GM18505 (cell line): ENCODE measurements at regions not wholly inside any gene's neighbourhood (a gene's known extent, or its start where the extent isn't known, plus 50 kb on each side); places are given as distances from the start of the nearest gene placed in this dataset.

ENCODE experiments used
- ATAC-seq: cut with Tn5 transposase; IDR thresholded peaks from one replicate; pipeline ENCODE4 v1.9.1; 2021; ENCODE audit not compliant: unreplicated experiment
- POLR2A ChIP-seq: IDR thresholded peaks from 4 replicates; pipeline ENCODE4 v1.6.1; 2011; ENCODE audit warnings: borderline replicate concordance; ENCODE audit not compliant: insufficient read depth, insufficient read length; ENCODE audit errors: extremely low read depth

GRCh38 chr4:162706051-162706450 lies 460.6 kb downstream of the NAF1 start:
- ATAC-seq, result no peak
- TF ChIP-seq POLR2A, result no peak

- no peak for ATAC-seq
- no peak for TF ChIP-seq POLR2A
Measured at GRCh38 chr4:162705130-162705803, 461.4 kb downstream of the NAF1 start.

- no peak for TF ChIP-seq POLR2A
Measured at GRCh38 chr4:162700815-162701361, 465.8 kb downstream of the NAF1 start.

GRCh38 chr4:162700358-162700757 lies 466.3 kb downstream of the NAF1 start:
- TF ChIP-seq POLR2A, result no peak
- no peak for ATAC-seq

More at GRCh38 chr4:162700815-162701361, 465.8 kb downstream of the NAF1 start:
- no peak for ATAC-seq

- no peak for TF ChIP-seq POLR2A
Measured at GRCh38 chr4:162699629-162700028, 467.1 kb downstream of the NAF1 start.

GRCh38 chr4:162685410-162685809 lies 481.3 kb downstream of the NAF1 start:
- no peak for ATAC-seq
- TF ChIP-seq POLR2A, result no peak

More at GRCh38 chr4:162699629-162700028, 467.1 kb downstream of the NAF1 start:
- ATAC-seq, result no peak

- ATAC-seq, result no peak
- no peak for TF ChIP-seq POLR2A
Measured at GRCh38 chr4:162684998-162685397, 481.7 kb downstream of the NAF1 start.

- TF ChIP-seq POLR2A, result no peak
- ATAC-seq, result no peak
Measured at GRCh38 chr4:162684371-162684700, 482.4 kb downstream of the NAF1 start.

GRCh38 chr4:162683659-162684370 lies 482.9 kb downstream of the NAF1 start:
- TF ChIP-seq POLR2A, result no peak
- ATAC-seq, result peak; percentile 76

GRCh38 chr4:162682651-162683050 lies 484.0 kb downstream of the NAF1 start:
- no peak for TF ChIP-seq POLR2A
- no peak for ATAC-seq

- no peak for TF ChIP-seq POLR2A
- ATAC-seq, result no peak
Measured at GRCh38 chr4:162681212-162681611, 485.5 kb downstream of the NAF1 start.

GRCh38 chr4:162675661-162676060 lies 491.0 kb downstream of the NAF1 start:
- ATAC-seq, result no peak
- no peak for TF ChIP-seq POLR2A

- no peak for TF ChIP-seq POLR2A
- no peak for ATAC-seq
Measured at GRCh38 chr4:162661913-162662312, 498.1 kb upstream of the FSTL5 start.

- TF ChIP-seq POLR2A, result no peak
- no peak for ATAC-seq
Measured at GRCh38 chr4:162659716-162660115, 495.9 kb upstream of the FSTL5 start.

GRCh38 chr4:162657966-162658365 lies 494.2 kb upstream of the FSTL5 start:
- ATAC-seq, result no peak
- no peak for TF ChIP-seq POLR2A

GRCh38 chr4:162650166-162650565 lies 486.4 kb upstream of the FSTL5 start:
- TF ChIP-seq POLR2A, result no peak

More at GRCh38 chr4:162650166-162650565, 486.4 kb upstream of the FSTL5 start:
- ATAC-seq, result no peak
